Osteoblast (primary cell): ENCODE measurements at regions not wholly inside any gene's neighbourhood (a gene's known extent, or its start where the extent isn't known, plus 50 kb on each side); places are given as distances from the start of the nearest gene placed in this dataset.
A peak's percentile ranks its signal among the peaks of the same experiment; 100 is the strongest.

Experiments used
- DNase-seq: peaks from one replicate; pipeline ENCODE4 v3.0.0; 2011; ENCODE audit warnings: low spot score, mixed read lengths; ENCODE audit not compliant: insufficient read length; ENCODE audit errors: missing footprints
- H2AFZ ChIP-seq: 2 replicates; pipeline ENCODE4 v1.6.0; 2011; ENCODE audit warnings: mild to moderate bottlenecking, low read length
- H3K27ac ChIP-seq: 2 replicates; pipeline ENCODE4 v1.5.1; 2011; ENCODE audit warnings: mild to moderate bottlenecking, low read depth, low read length, moderate library complexity
- H3K27me3 ChIP-seq: 2 replicates; pipeline ENCODE4 v1.6.0; 2012; ENCODE audit warnings: mild to moderate bottlenecking, control low read depth, inconsistent platforms, low read length, moderate library complexity; ENCODE audit not compliant: insufficient read depth
- H3K36me3 ChIP-seq: 2 replicates; pipeline ENCODE4 v1.5.1; 2011; ENCODE audit warnings: mild to moderate bottlenecking, low read length, control low read depth, moderate library complexity; ENCODE audit not compliant: insufficient read depth
- H3K4me1 ChIP-seq: 2 replicates; pipeline ENCODE4 v1.5.1; 2011; ENCODE audit warnings: mild to moderate bottlenecking, low read length, control low read depth, moderate library complexity; ENCODE audit not compliant: insufficient read depth
- H3K4me2 ChIP-seq: 2 replicates; pipeline ENCODE4 v1.6.0; 2011; ENCODE audit warnings: mild to moderate bottlenecking, low read length; ENCODE audit not compliant: insufficient read depth
- H3K4me3 ChIP-seq: fragments of 200-600 bp; sonication (generic); 3 replicates; pipeline ENCODE4 v1.5.1; 2012; ENCODE audit warnings: mild to moderate bottlenecking, low read length, inconsistent platforms; ENCODE audit not compliant: insufficient read depth
- H3K79me2 ChIP-seq: 2 replicates; pipeline ENCODE4 v1.6.0; 2012; ENCODE audit warnings: mild to moderate bottlenecking, low read length, control low read depth, inconsistent platforms; ENCODE audit not compliant: insufficient read depth
- H3K9me3 ChIP-seq: 2 replicates; pipeline ENCODE4 v1.5.1; 2011; ENCODE audit warnings: low read depth, low read length, control low read depth
- H4K20me1 ChIP-seq: 2 replicates; pipeline ENCODE4 v1.6.0; 2012; ENCODE audit warnings: mild to moderate bottlenecking, low read length, control low read depth; ENCODE audit not compliant: insufficient read depth
- CTCF ChIP-seq: IDR thresholded peaks from 2 replicates; pipeline ENCODE4 v1.5.1; 2011; ENCODE audit warnings: mild to moderate bottlenecking, low read depth, low read length, moderate library complexity; ENCODE audit errors: extremely low read depth

- peaks cover 7% of the 10 kb centered on the region for H4K20me1 ChIP-seq
- no peak for TF ChIP-seq CTCF
- H2AFZ ChIP-seq: peak overlapping the region; percentile 28
- no peaks in the 10 kb centered on the region for H3K9me3 ChIP-seq
- no peaks in the 10 kb centered on the region for H3K36me3 ChIP-seq
- peak overlapping the region; percentile 61 for H3K4me2 ChIP-seq
- peaks cover 28% of the 10 kb centered on the region for H3K79me2 ChIP-seq
- H3K27ac ChIP-seq: no peak overlapping the region
- H3K27me3 ChIP-seq: no peaks in the 10 kb centered on the region
- H3K4me3 ChIP-seq: no peak overlapping the region
- DNase-seq: no peak
- peaks cover 6% of the 10 kb centered on the region for H3K4me1 ChIP-seq
These were observed 69.2 kb downstream of the SLC25A47 start for GRCh38 chr14:100392356-100392755.

- TF ChIP-seq CTCF: no peak
- peaks cover 3% of the 10 kb centered on the region for H4K20me1 ChIP-seq
- no peaks in the 10 kb centered on the region for H3K27me3 ChIP-seq
- H3K4me3 ChIP-seq: no peak overlapping the region
- peaks cover 6% of the 10 kb centered on the region for H3K4me1 ChIP-seq
- peaks cover 24% of the 10 kb centered on the region for H3K79me2 ChIP-seq
- no peak overlapping the region for H3K4me2 ChIP-seq
- H3K27ac ChIP-seq: no peak overlapping the region
- no peak overlapping the region for H2AFZ ChIP-seq
- no peaks in the 10 kb centered on the region for H3K9me3 ChIP-seq
- no peak for DNase-seq
- no peaks in the 10 kb centered on the region for H3K36me3 ChIP-seq
These were observed 70.2 kb downstream of the SLC25A47 start for GRCh38 chr14:100393362-100393761.

DNA sequence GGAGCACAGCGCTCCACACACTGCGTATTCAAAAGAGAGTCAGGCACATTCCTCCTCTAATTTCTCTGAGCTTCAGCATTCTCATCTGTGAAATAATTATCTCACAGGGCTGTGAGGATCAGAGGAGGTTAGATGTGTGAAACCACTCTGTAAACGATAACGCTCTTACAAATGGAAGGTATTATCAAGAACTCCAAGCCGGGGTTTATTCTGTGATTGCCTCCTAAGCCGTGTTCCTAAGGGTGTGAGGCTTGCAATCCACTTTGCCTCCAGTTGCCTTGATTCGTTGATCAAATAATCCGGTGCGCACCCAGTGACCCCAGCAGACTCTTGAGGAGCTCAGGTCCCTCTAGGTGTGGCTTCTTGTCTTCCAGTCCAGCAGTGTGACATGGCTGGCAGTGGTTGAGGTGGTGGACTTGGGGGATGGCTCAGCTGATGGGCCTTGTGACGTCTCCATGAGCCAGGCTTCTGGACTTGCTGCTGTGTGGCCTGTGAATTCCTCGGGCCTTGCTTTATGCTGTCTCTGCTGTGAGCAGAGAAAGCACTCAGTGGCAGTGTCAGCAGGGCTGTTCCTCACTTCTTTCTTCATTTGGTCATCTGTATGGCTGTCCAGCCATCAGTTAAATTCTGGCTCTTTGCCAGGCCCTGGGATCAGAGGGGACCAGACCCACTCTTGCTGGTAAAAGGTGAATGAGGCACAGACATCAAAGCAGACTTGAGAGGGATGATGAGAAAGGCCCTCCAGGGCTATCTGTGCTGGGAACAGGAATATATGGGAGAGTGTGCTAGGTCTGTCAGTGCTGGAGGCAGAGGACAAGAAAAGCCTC, 71.0 kb downstream of the SLC25A47 start:
- Histone ChIP-seq H3K4me3 (no peak overlapping the region), H3K4me1 (peaks cover 6% of the 10 kb centered on the region), H4K20me1 (peaks cover 3% of the 10 kb centered on the region), H3K4me2 (no peak overlapping the region), H3K9me3 (no peaks in the 10 kb centered on the region), H3K27me3 (no peaks in the 10 kb centered on the region), H3K27ac (no peak overlapping the region), H2AFZ (no peak overlapping the region), H3K79me2 (peaks cover 24% of the 10 kb centered on the region), H3K36me3 (no peaks in the 10 kb centered on the region)
- no peak for TF ChIP-seq CTCF
- no peak for DNase-seq

DNA sequence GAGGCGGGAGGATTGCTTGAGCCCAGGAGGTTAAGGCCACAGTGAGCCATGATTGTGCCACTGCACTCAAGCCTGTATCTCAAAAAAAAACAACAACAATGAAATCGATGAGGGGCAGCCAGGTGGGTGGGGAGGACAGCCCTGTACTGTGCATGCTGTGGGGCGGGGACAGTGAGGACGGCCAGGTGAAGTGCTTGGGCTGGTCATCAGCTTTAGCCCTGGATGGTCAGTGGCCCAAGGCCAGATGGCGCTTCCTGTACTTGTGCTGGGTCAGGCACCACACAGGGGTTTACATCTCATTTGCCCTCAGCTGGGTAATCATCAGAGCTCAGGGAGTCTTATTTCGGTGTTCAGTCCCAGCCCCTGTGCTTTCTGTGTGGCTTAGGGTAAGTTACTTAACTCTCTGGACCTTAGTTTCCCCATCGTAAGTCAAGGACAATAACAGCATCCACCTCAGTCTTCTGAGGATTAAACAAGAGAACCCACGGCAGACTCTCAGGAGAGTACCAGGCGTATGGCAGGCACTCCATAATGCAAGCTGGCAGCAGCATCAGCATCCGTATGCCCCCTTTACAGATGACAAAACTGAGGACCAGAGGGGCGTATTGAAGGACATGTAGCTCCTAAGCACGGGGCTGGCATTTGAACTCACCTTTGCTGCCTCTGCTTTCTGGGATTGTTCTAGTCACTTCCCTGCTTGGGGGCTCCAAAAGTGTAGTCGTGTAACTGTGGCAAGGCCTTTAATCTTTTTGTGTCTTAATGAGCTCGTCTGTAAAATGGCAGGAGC, 71.9 kb downstream of the SLC25A47 start:
- Histone ChIP-seq H3K36me3 (no peaks in the 10 kb centered on the region), H3K4me2 (no peak overlapping the region), H3K4me1 (peaks cover 6% of the 10 kb centered on the region), H3K79me2 (peaks cover 24% of the 10 kb centered on the region), H3K27me3 (no peaks in the 10 kb centered on the region), H3K9me3 (no peaks in the 10 kb centered on the region), H3K27ac (no peak overlapping the region), H4K20me1 (peaks cover 3% of the 10 kb centered on the region), H2AFZ (no peak overlapping the region), H3K4me3 (no peak overlapping the region)
- DNase-seq: no peak
- no peak for TF ChIP-seq CTCF
